ENCODE measurements at regions not wholly inside any gene's neighbourhood (a gene's known extent, or its start where the extent isn't known, plus 50 kb on each side); places are given as distances from the start of the nearest gene placed in this dataset.
"Not testable (repeated sequence)": the region's sequence is repeated elsewhere in the genome, so short reads cannot be mapped to it uniquely, and the experiment has no call there.

DNA sequence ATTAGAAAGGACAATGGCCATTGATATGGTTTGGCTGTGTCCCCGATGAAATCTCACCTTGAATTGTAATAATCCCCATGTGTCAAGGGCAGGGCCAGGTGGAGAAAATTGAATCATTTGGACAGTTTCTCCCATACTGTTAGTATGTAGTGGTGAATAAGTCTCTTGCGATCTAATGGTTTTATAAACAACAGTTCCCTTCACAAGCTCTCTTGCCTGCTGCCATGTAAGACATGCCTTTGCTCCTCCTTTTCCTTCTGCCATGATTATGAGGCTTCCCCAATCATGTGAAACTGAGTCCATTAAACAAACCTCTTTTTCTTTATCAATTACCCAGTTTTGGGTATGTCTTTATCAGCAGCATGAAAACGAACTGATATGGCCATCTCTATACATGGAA is 302.7 kb downstream of the SFMBT2 start:
- Histone ChIP-seq H3K36me3 (ENCODE audit: control insufficient read depth in 2 of 2, insufficient read depth in 2 of 2, low read length in 1 of 2) (no peaks in the 10 kb centered on the region), H3K4me1 (ENCODE audit: control insufficient read depth in 2 of 2, insufficient read depth in 2 of 2, low read length in 1 of 2) (no peaks in the 10 kb centered on the region), H3K4me3 (ENCODE audit: low read depth in 1 of 2, low read length in 2 of 2) (no peak overlapping the region), H3K27ac (ENCODE audit: low read depth in 2 of 2, low read length in 1 of 2) (no peak overlapping the region), H3K27me3 (ENCODE audit: control insufficient read depth in 1 of 2, insufficient read depth in 2 of 2, low read length in 2 of 2) (no peaks in the 10 kb centered on the region), H3K9me3 (ENCODE audit: control insufficient read depth in 2 of 2, insufficient read depth in 1 of 2, low read depth in 1 of 2, low read length in 1 of 2) (no peaks in the 10 kb centered on the region)
- WGBS, 2 donors = 91 to 95% methylated on average over 3 of the region's 3 CpGs

DNA sequence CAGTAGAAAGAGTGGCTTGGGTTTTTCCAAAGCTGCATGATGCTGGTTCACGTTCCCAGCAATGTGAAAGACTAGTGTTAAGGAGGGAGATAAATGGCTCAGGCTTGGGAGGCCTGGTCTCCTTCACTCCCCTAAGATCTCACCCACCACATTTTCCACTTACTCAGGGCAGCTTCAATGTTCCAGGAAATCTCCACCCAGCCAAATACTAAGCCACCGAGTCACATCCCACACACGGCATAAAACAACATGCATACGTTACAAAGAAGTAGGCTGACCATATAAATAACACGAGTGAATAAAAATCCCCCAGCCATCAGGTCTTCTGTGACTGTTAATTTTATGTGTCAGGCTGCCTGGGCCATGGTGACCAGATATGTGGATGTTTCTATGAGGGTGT is 303.5 kb downstream of the SFMBT2 start:
- Histone ChIP-seq H3K9me3 (ENCODE audit: control insufficient read depth in 2 of 2, insufficient read depth in 1 of 2, low read depth in 1 of 2, low read length in 1 of 2) (no peaks in the 10 kb centered on the region), H3K27ac (ENCODE audit: low read depth in 2 of 2, low read length in 1 of 2) (no peak overlapping the region), H3K4me3 (ENCODE audit: low read depth in 1 of 2, low read length in 2 of 2) (no peak overlapping the region), H3K36me3 (ENCODE audit: control insufficient read depth in 2 of 2, insufficient read depth in 2 of 2, low read length in 1 of 2) (no peaks in the 10 kb centered on the region), H3K4me1 (ENCODE audit: control insufficient read depth in 2 of 2, insufficient read depth in 2 of 2, low read length in 1 of 2) (no peaks in the 10 kb centered on the region), H3K27me3 (ENCODE audit: control insufficient read depth in 1 of 2, insufficient read depth in 2 of 2, low read length in 2 of 2) (no peaks in the 10 kb centered on the region)
- 73 to 74% methylated on average over 5 of the region's 5 CpGs for WGBS, 2 donors

DNA sequence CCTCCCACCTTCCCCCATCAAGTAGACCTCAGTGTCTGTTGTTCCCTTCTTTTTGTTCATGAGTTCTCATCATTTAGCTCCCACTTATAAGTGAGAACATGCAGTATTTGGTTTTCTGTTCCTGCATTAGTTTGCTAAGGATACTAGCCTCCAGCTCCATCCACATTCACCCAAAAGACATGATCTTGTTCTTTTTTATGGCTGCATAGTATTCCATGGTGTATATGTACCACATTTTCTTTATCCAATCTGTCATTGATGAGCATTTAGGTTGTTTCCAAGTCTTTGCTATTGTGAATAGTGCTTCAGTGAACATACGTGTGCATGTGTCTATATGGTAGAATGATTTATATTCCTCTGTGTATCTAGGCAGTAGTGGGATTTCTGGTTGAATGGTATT is 306.5 kb downstream of the SFMBT2 start:
- not testable (repeated sequence) for H3K27me3 ChIP-seq (ENCODE audit: control insufficient read depth in 1 of 2, insufficient read depth in 2 of 2, low read length in 2 of 2); H3K36me3 ChIP-seq (ENCODE audit: control insufficient read depth in 2 of 2, insufficient read depth in 2 of 2, low read length in 1 of 2); H3K4me3 ChIP-seq (ENCODE audit: low read depth in 1 of 2, low read length in 2 of 2); H3K27ac ChIP-seq (ENCODE audit: low read depth in 2 of 2, low read length in 1 of 2); H3K4me1 ChIP-seq (ENCODE audit: control insufficient read depth in 2 of 2, insufficient read depth in 2 of 2, low read length in 1 of 2); H3K9me3 ChIP-seq (ENCODE audit: control insufficient read depth in 2 of 2, insufficient read depth in 1 of 2, low read depth in 1 of 2, low read length in 1 of 2)
- 87 to 97% methylated on average over 1 of the region's 1 CpG for WGBS, 2 donors

DNA sequence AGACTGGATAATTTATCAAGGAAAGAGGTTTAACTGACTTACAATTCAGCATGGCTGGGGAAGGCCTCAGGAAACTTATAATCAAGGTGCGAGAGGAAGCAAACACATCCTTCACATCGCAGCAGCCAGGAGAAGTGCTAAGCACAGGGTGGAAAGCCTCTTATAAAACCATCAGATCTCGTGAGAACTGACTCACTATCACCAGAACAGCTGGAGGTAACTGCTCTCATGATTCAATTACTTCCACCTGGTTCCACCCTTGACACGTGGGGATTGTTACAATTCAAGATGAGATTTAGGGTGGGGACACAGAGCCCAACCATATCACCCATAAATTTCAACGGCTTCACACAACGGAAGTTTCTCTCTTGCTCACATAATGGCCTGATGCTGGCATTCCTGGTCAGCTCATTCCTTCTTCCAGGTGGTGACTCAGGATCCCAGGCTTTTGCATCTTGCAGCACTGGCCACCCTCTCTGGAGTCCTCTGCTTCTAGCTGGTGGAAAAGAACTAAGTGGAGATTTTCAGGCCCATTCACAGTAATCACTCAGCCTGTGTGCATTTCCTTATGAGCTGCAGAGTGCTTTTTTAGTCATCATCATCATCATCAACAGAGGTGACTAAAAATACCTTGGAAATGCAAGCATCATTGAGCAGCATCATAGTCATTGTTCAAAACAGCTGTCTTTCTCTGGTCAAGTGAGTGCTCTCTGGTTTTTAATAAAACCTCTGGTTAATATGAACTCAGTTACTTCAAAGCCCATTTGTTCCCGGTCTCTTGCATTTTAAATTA is 308.1 kb downstream of the SFMBT2 start:
- Histone ChIP-seq H3K4me3 (ENCODE audit: low read depth in 1 of 2, low read length in 2 of 2) (no peak overlapping the region), H3K9me3 (ENCODE audit: control insufficient read depth in 2 of 2, insufficient read depth in 1 of 2, low read depth in 1 of 2, low read length in 1 of 2) (no peaks in the 10 kb centered on the region), H3K36me3 (ENCODE audit: control insufficient read depth in 2 of 2, insufficient read depth in 2 of 2, low read length in 1 of 2) (no peaks in the 10 kb centered on the region), H3K27ac (ENCODE audit: low read depth in 2 of 2, low read length in 1 of 2) (no peak overlapping the region), H3K4me1 (ENCODE audit: control insufficient read depth in 2 of 2, insufficient read depth in 2 of 2, low read length in 1 of 2) (no peaks in the 10 kb centered on the region), H3K27me3 (ENCODE audit: control insufficient read depth in 1 of 2, insufficient read depth in 2 of 2, low read length in 2 of 2) (no peaks in the 10 kb centered on the region)
- 80 to 87% methylated on average over 7 of the region's 7 CpGs for WGBS, 2 donors

DNA sequence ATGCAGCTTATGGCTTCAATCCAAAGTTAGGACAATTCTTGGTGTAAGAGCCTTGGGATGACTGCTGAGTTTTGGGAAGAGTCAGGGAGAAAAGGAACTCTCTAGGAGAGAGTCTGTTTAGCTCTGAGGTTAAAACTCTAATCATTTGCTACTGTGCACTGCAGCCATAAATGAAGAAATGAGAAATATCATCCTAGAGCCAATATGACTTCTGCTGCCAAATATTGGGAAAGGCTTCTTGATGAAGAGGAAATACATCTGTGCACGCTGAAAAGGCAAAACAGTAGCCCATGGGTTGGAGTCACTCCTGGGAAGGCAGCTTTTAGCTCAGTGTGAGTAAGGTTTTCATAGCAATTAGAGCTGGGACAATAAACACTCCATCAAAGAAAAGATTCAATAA is 308.8 kb downstream of the SFMBT2 start:
- WGBS, 2 donors = 62 to 70% methylated on average over 1 of the region's 1 CpG
- Histone ChIP-seq H3K27me3 (ENCODE audit: control insufficient read depth in 1 of 2, insufficient read depth in 2 of 2, low read length in 2 of 2) (no peaks in the 10 kb centered on the region), H3K36me3 (ENCODE audit: control insufficient read depth in 2 of 2, insufficient read depth in 2 of 2, low read length in 1 of 2) (no peaks in the 10 kb centered on the region), H3K27ac (ENCODE audit: low read depth in 2 of 2, low read length in 1 of 2) (no peak overlapping the region), H3K4me1 (ENCODE audit: control insufficient read depth in 2 of 2, insufficient read depth in 2 of 2, low read length in 1 of 2) (no peaks in the 10 kb centered on the region), H3K9me3 (ENCODE audit: control insufficient read depth in 2 of 2, insufficient read depth in 1 of 2, low read depth in 1 of 2, low read length in 1 of 2) (no peaks in the 10 kb centered on the region), H3K4me3 (ENCODE audit: low read depth in 1 of 2, low read length in 2 of 2) (no peak overlapping the region)

DNA sequence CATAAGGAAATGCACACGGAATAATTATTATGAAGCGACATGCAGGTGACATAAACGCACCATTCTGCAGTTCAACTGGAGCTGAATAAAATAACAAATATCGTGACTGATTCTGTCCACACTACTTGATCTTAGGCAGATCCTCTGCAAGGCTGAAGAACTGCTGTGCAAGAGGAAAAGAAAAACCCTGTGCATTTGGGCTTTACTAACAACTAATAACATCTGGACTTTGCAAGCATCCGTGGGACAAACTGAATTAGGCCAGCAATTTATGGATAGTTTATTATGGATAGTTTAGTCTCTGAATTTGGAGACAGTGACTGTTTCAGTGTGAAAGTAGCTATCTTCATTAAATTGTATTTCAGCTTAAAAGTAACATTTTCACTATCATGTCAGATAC is 309.4 kb downstream of the SFMBT2 start:
- Histone ChIP-seq H3K27ac (ENCODE audit: low read depth in 2 of 2, low read length in 1 of 2) (no peak overlapping the region), H3K27me3 (ENCODE audit: control insufficient read depth in 1 of 2, insufficient read depth in 2 of 2, low read length in 2 of 2) (no peaks in the 10 kb centered on the region), H3K36me3 (ENCODE audit: control insufficient read depth in 2 of 2, insufficient read depth in 2 of 2, low read length in 1 of 2) (no peaks in the 10 kb centered on the region), H3K4me1 (ENCODE audit: control insufficient read depth in 2 of 2, insufficient read depth in 2 of 2, low read length in 1 of 2) (no peaks in the 10 kb centered on the region), H3K9me3 (ENCODE audit: control insufficient read depth in 2 of 2, insufficient read depth in 1 of 2, low read depth in 1 of 2, low read length in 1 of 2) (no peaks in the 10 kb centered on the region), H3K4me3 (ENCODE audit: low read depth in 1 of 2, low read length in 2 of 2) (no peak overlapping the region)
- 76 to 85% methylated on average over 5 of the region's 5 CpGs for WGBS, 2 donors

DNA sequence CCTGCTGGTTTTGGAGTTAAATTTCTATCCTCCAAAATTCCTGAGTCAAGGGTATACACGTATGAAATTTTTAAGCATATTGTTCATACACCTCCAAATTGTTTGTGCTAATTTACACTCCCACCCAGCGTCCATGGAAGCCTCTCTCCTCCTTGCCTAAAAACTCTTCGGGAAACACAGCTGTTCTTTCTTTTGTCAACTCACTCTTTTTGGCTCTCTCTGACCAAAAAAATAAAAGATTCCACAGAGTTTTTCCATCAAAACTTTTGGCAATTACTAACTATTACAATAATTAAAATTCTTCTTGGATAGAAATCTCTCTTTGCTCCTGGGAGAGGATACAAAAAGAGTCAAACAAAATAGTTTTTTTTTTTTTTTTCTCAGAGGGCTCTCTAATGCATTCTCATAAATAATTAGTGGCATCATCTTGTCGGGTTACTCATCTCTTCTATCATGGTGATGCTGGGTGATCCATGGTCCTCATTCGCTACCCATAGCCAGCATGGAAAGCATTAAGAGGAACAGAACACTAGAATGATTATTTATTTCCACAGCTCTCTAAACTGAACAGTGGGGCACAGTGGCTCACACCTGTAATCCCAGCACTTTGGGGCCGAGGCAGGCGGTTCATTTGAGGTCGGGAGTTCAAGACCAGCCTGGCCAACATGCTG is 310.7 kb downstream of the SFMBT2 start:
- H3K27me3 ChIP-seq (ENCODE audit: control insufficient read depth in 1 of 2, insufficient read depth in 2 of 2, low read length in 2 of 2) = no peaks in the 10 kb centered on the region
- WGBS, 2 donors = 68 to 73% methylated on average over 8 of the region's 8 CpGs
- H3K36me3 ChIP-seq (ENCODE audit: control insufficient read depth in 2 of 2, insufficient read depth in 2 of 2, low read length in 1 of 2) = no peaks in the 10 kb centered on the region
- no peaks in the 10 kb centered on the region for H3K4me1 ChIP-seq (ENCODE audit: control insufficient read depth in 2 of 2, insufficient read depth in 2 of 2, low read length in 1 of 2)
- no peaks in the 10 kb centered on the region for H3K9me3 ChIP-seq (ENCODE audit: control insufficient read depth in 2 of 2, insufficient read depth in 1 of 2, low read depth in 1 of 2, low read length in 1 of 2)
- no peak overlapping the region for H3K4me3 ChIP-seq (ENCODE audit: low read depth in 1 of 2, low read length in 2 of 2)
- no peak overlapping the region for H3K27ac ChIP-seq (ENCODE audit: low read depth in 2 of 2, low read length in 1 of 2)

DNA sequence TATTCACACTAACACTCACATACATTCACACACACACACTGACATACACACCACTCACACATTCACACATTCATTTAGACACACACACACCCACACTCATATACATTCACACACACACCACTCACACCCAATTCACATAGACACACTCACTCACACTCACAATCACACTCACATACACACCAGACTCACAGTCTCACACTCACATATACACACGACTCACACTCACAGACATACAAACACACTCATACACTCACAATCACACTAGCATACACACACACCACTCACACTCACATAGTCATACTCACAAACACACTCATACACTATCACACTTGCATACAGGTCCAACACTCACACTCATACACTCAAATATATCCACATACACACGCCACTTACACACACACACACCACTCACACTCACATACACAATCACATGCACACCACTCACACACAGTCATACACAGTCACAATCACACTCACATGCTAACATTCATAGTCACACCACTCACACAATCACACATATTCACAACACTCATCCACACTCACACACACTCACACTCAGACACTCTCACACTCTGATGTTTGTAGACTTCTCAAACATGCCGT is 312.6 kb downstream of the SFMBT2 start:
- H3K36me3 ChIP-seq (ENCODE audit: control insufficient read depth in 2 of 2, insufficient read depth in 2 of 2, low read length in 1 of 2) = no peaks in the 10 kb centered on the region
- no peaks in the 10 kb centered on the region for H3K27me3 ChIP-seq (ENCODE audit: control insufficient read depth in 1 of 2, insufficient read depth in 2 of 2, low read length in 2 of 2)
- 82 to 89% methylated on average over 3 of the region's 3 CpGs for WGBS, 2 donors
- no peaks in the 10 kb centered on the region for H3K9me3 ChIP-seq (ENCODE audit: control insufficient read depth in 2 of 2, insufficient read depth in 1 of 2, low read depth in 1 of 2, low read length in 1 of 2)
- no peak overlapping the region for H3K4me3 ChIP-seq (ENCODE audit: low read depth in 1 of 2, low read length in 2 of 2)
- H3K4me1 ChIP-seq (ENCODE audit: control insufficient read depth in 2 of 2, insufficient read depth in 2 of 2, low read length in 1 of 2) = no peaks in the 10 kb centered on the region
- H3K27ac ChIP-seq (ENCODE audit: low read depth in 2 of 2, low read length in 1 of 2) = no peak overlapping the region

DNA sequence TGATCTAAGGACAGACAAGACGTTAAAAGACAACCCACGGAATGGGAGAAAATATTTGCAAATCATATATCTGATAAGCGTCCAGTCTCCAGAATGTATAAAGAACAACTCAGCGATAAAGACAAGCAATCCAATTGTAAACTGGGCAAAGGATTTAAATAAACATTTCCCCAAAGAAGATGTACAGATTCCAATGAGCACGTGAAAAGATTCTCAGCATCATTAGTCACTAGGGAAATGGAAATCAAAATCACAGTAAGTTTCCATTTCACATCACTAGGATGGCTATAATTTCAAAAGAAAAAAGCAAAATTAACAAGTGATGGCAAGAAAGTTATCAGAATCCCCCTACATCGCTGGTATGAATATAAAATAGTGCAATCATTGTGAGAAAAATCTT is 316.1 kb downstream of the SFMBT2 start:
- 65 to 66% methylated on average over 6 of the region's 6 CpGs for WGBS, 2 donors
- Histone ChIP-seq H3K27ac (ENCODE audit: low read depth in 2 of 2, low read length in 1 of 2) (no peak overlapping the region), H3K36me3 (ENCODE audit: control insufficient read depth in 2 of 2, insufficient read depth in 2 of 2, low read length in 1 of 2) (no peaks in the 10 kb centered on the region), H3K27me3 (ENCODE audit: control insufficient read depth in 1 of 2, insufficient read depth in 2 of 2, low read length in 2 of 2) (no peaks in the 10 kb centered on the region), H3K4me1 (ENCODE audit: control insufficient read depth in 2 of 2, insufficient read depth in 2 of 2, low read length in 1 of 2) (no peaks in the 10 kb centered on the region), H3K4me3 (ENCODE audit: low read depth in 1 of 2, low read length in 2 of 2) (no peak overlapping the region), H3K9me3 (ENCODE audit: control insufficient read depth in 2 of 2, insufficient read depth in 1 of 2, low read depth in 1 of 2, low read length in 1 of 2) (no peaks in the 10 kb centered on the region)

All from esophagus (tissue), 2 donors.